ENCODE measurements at regions not wholly inside any gene's neighbourhood (a gene's known extent, or its start where the extent isn't known, plus 50 kb on each side); places are given as distances from the start of the nearest gene placed in this dataset.

GRCh38 chr4:13218326-13218958, 265.7 kb downstream of the RAB28 start:
- H3K4me1 ChIP-seq (ENCODE audit: control insufficient read depth, insufficient read depth, low read length, poor library complexity, severe bottlenecking), result no peaks in the 10 kb centered on the region
- WGBS, 2 experiments (ENCODE audit: insufficient coverage in 2 of 2), result 75 to 90% methylated on average over 3 of the region's 4 CpGs
- no peaks in the 10 kb centered on the region for H3K36me3 ChIP-seq (ENCODE audit: control insufficient read depth, insufficient read depth, low read length)
- H3K4me3 ChIP-seq (ENCODE audit: extremely low read depth, insufficient read depth, low read length, poor library complexity, severe bottlenecking), result no peak overlapping the region
- no peaks in the 10 kb centered on the region for H3K9me3 ChIP-seq (ENCODE audit: control insufficient read depth, low read length)
- no peak overlapping the region for H3K27ac ChIP-seq (ENCODE audit: low read depth, low read length, severe bottlenecking)

GRCh38 chr4:13215560-13215959, 268.6 kb downstream of the RAB28 start:
- Histone ChIP-seq H3K9me3 (ENCODE audit: control insufficient read depth, low read length) (no peaks in the 10 kb centered on the region), H3K27ac (ENCODE audit: low read depth, low read length, severe bottlenecking) (no peak overlapping the region), H3K4me1 (ENCODE audit: control insufficient read depth, insufficient read depth, low read length, poor library complexity, severe bottlenecking) (no peaks in the 10 kb centered on the region), H3K36me3 (ENCODE audit: control insufficient read depth, insufficient read depth, low read length) (no peaks in the 10 kb centered on the region), H3K4me3 (ENCODE audit: extremely low read depth, insufficient read depth, low read length, poor library complexity, severe bottlenecking) (no peak overlapping the region)
- 92 to 100% methylated on average over 2 of the region's 5 CpGs for WGBS, 2 experiments (ENCODE audit: insufficient coverage in 2 of 2)

- H3K4me1 ChIP-seq (ENCODE audit: control insufficient read depth, insufficient read depth, low read length, poor library complexity, severe bottlenecking), result no peaks in the 10 kb centered on the region
- no peak overlapping the region for H3K27ac ChIP-seq (ENCODE audit: low read depth, low read length, severe bottlenecking)
- H3K9me3 ChIP-seq (ENCODE audit: control insufficient read depth, low read length), result no peaks in the 10 kb centered on the region
- 89 to 100% methylated on average over 1 of the region's 1 CpG for WGBS, 2 experiments (ENCODE audit: insufficient coverage in 2 of 2)
- no peak overlapping the region for H3K4me3 ChIP-seq (ENCODE audit: extremely low read depth, insufficient read depth, low read length, poor library complexity, severe bottlenecking)
- no peaks in the 10 kb centered on the region for H3K36me3 ChIP-seq (ENCODE audit: control insufficient read depth, insufficient read depth, low read length)
Measured at GRCh38 chr4:13212936-13213335, 271.2 kb downstream of the RAB28 start.

GRCh38 chr4:13209600-13209999, 274.5 kb downstream of the RAB28 start:
- WGBS, 2 experiments (ENCODE audit: insufficient coverage in 2 of 2), result 84 to 100% methylated on average over 2 to 3 of the region's 4 CpGs
- no peaks in the 10 kb centered on the region for H3K4me1 ChIP-seq (ENCODE audit: control insufficient read depth, insufficient read depth, low read length, poor library complexity, severe bottlenecking)

GRCh38 chr4:13208558-13209193, 275.5 kb downstream of the RAB28 start:
- Histone ChIP-seq H3K36me3 (ENCODE audit: control insufficient read depth, insufficient read depth, low read length) (no peaks in the 10 kb centered on the region), H3K4me1 (ENCODE audit: control insufficient read depth, insufficient read depth, low read length, poor library complexity, severe bottlenecking) (no peaks in the 10 kb centered on the region), H3K4me3 (ENCODE audit: extremely low read depth, insufficient read depth, low read length, poor library complexity, severe bottlenecking) (no peak overlapping the region), H3K27ac (ENCODE audit: low read depth, low read length, severe bottlenecking) (no peak overlapping the region), H3K9me3 (ENCODE audit: control insufficient read depth, low read length) (no peaks in the 10 kb centered on the region)
- WGBS, 2 experiments (ENCODE audit: insufficient coverage in 2 of 2), result no CpG with 5 or more reads among the region's 3 CpGs

More at GRCh38 chr4:13209600-13209999, 274.5 kb downstream of the RAB28 start:
- Histone ChIP-seq H3K27ac (ENCODE audit: low read depth, low read length, severe bottlenecking) (no peak overlapping the region), H3K9me3 (ENCODE audit: control insufficient read depth, low read length) (no peaks in the 10 kb centered on the region), H3K36me3 (ENCODE audit: control insufficient read depth, insufficient read depth, low read length) (no peaks in the 10 kb centered on the region), H3K4me3 (ENCODE audit: extremely low read depth, insufficient read depth, low read length, poor library complexity, severe bottlenecking) (no peak overlapping the region)

- Histone ChIP-seq H3K27ac (ENCODE audit: low read depth, low read length, severe bottlenecking) (no peak overlapping the region), H3K4me1 (ENCODE audit: control insufficient read depth, insufficient read depth, low read length, poor library complexity, severe bottlenecking) (no peaks in the 10 kb centered on the region), H3K4me3 (ENCODE audit: extremely low read depth, insufficient read depth, low read length, poor library complexity, severe bottlenecking) (no peak overlapping the region), H3K9me3 (ENCODE audit: control insufficient read depth, low read length) (no peaks in the 10 kb centered on the region), H3K36me3 (ENCODE audit: control insufficient read depth, insufficient read depth, low read length) (no peaks in the 10 kb centered on the region)
- WGBS, 2 experiments (ENCODE audit: insufficient coverage in 2 of 2), result no CpG with 5 or more reads among the region's 1 CpG
Measured at GRCh38 chr4:13207226-13207625, 276.9 kb downstream of the RAB28 start.

GRCh38 chr4:13203101-13203500, 281.0 kb downstream of the RAB28 start:
- H3K4me1 ChIP-seq (ENCODE audit: control insufficient read depth, insufficient read depth, low read length, poor library complexity, severe bottlenecking), result no peaks in the 10 kb centered on the region
- WGBS, 2 experiments (ENCODE audit: insufficient coverage in 2 of 2), result no CpG with 5 or more reads among the region's 1 CpG
- H3K9me3 ChIP-seq (ENCODE audit: control insufficient read depth, low read length), result no peaks in the 10 kb centered on the region
- no peaks in the 10 kb centered on the region for H3K36me3 ChIP-seq (ENCODE audit: control insufficient read depth, insufficient read depth, low read length)
- no peak overlapping the region for H3K4me3 ChIP-seq (ENCODE audit: extremely low read depth, insufficient read depth, low read length, poor library complexity, severe bottlenecking)
- no peak overlapping the region for H3K27ac ChIP-seq (ENCODE audit: low read depth, low read length, severe bottlenecking)

GRCh38 chr4:13202701-13203100, 281.4 kb downstream of the RAB28 start:
- Histone ChIP-seq H3K4me3 (ENCODE audit: extremely low read depth, insufficient read depth, low read length, poor library complexity, severe bottlenecking) (no peak overlapping the region), H3K36me3 (ENCODE audit: control insufficient read depth, insufficient read depth, low read length) (no peaks in the 10 kb centered on the region), H3K9me3 (ENCODE audit: control insufficient read depth, low read length) (no peaks in the 10 kb centered on the region), H3K4me1 (ENCODE audit: control insufficient read depth, insufficient read depth, low read length, poor library complexity, severe bottlenecking) (no peaks in the 10 kb centered on the region), H3K27ac (ENCODE audit: low read depth, low read length, severe bottlenecking) (no peak overlapping the region)
- 88 to 91% methylated on average over 1 of the region's 1 CpG for WGBS, 2 experiments (ENCODE audit: insufficient coverage in 2 of 2)

GRCh38 chr4:13201241-13201640, 282.9 kb downstream of the RAB28 start:
- Histone ChIP-seq H3K4me3 (ENCODE audit: extremely low read depth, insufficient read depth, low read length, poor library complexity, severe bottlenecking) (no peak overlapping the region), H3K36me3 (ENCODE audit: control insufficient read depth, insufficient read depth, low read length) (no peaks in the 10 kb centered on the region), H3K4me1 (ENCODE audit: control insufficient read depth, insufficient read depth, low read length, poor library complexity, severe bottlenecking) (no peaks in the 10 kb centered on the region), H3K9me3 (ENCODE audit: control insufficient read depth, low read length) (no peaks in the 10 kb centered on the region), H3K27ac (ENCODE audit: low read depth, low read length, severe bottlenecking) (no peak overlapping the region)
- WGBS, 2 experiments (ENCODE audit: insufficient coverage in 2 of 2), result 100% methylated on average over 2 to 3 of the region's 3 CpGs

GRCh38 chr4:13196721-13197120, 287.4 kb downstream of the RAB28 start:
- H3K9me3 ChIP-seq (ENCODE audit: control insufficient read depth, low read length), result no peaks in the 10 kb centered on the region
- H3K36me3 ChIP-seq (ENCODE audit: control insufficient read depth, insufficient read depth, low read length), result no peaks in the 10 kb centered on the region
- H3K4me1 ChIP-seq (ENCODE audit: control insufficient read depth, insufficient read depth, low read length, poor library complexity, severe bottlenecking), result no peaks in the 10 kb centered on the region
- H3K27ac ChIP-seq (ENCODE audit: low read depth, low read length, severe bottlenecking), result no peak overlapping the region
- H3K4me3 ChIP-seq (ENCODE audit: extremely low read depth, insufficient read depth, low read length, poor library complexity, severe bottlenecking), result no peak overlapping the region
- 83 to 94% methylated on average over 2 of the region's 4 CpGs for WGBS, 2 experiments (ENCODE audit: insufficient coverage in 2 of 2)

- WGBS, 2 experiments (ENCODE audit: insufficient coverage in 2 of 2), result 85 to 96% methylated on average over 4 to 6 of the region's 7 CpGs
- H3K27ac ChIP-seq (ENCODE audit: low read depth, low read length, severe bottlenecking), result no peak overlapping the region
- no peaks in the 10 kb centered on the region for H3K4me1 ChIP-seq (ENCODE audit: control insufficient read depth, insufficient read depth, low read length, poor library complexity, severe bottlenecking)
- no peak overlapping the region for H3K4me3 ChIP-seq (ENCODE audit: extremely low read depth, insufficient read depth, low read length, poor library complexity, severe bottlenecking)
- no peaks in the 10 kb centered on the region for H3K9me3 ChIP-seq (ENCODE audit: control insufficient read depth, low read length)
- no peaks in the 10 kb centered on the region for H3K36me3 ChIP-seq (ENCODE audit: control insufficient read depth, insufficient read depth, low read length)
Measured at GRCh38 chr4:13193662-13194061, 290.5 kb downstream of the RAB28 start.
